Epithelial cell of esophagus (primary cell): ENCODE measurements at regions not wholly inside any gene's neighbourhood (a gene's known extent, or its start where the extent isn't known, plus 50 kb on each side); places are given as distances from the start of the nearest gene placed in this dataset.
"Not testable (repeated sequence)": the region's sequence is repeated elsewhere in the genome, so short reads cannot be mapped to it uniquely, and the experiment has no call there.

ENCODE experiments used
- DNase-seq: peaks from one replicate; pipeline ENCODE4 v3.0.0; 2010; ENCODE audit warnings: low read depth
- H3K4me3 ChIP-seq: 2 replicates; pipeline ENCODE4 v1.5.1; 2011; ENCODE audit warnings: mild to moderate bottlenecking, low read length, control low read depth
- TF ChIP-seq, protein P1 (sequence below): IDR thresholded peaks from 2 replicates; pipeline ENCODE4 v1.5.1; 2011; ENCODE audit warnings: low read depth, mild to moderate bottlenecking, low read length, control low read depth, inconsistent platforms; ENCODE audit not compliant: insufficient read depth; ENCODE audit errors: missing control alignments

DNA sequence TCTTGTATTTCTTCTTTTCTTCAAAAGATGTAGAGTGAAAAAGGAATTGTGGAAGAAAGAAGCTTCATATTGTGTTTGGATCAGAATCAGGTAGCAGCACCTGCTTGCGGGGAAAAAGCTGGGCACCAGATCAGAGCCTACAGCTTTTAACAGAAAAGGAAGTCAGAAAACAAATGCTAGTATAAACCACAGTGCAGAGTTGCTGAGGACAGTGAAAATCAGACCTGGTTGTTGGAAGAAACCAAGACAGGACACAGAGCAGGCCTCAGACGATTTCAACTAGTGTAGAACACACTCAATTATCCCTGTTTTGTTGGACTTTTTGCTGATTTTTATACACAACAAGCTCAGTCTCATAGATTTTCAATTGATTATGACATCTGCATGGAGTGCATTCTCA, 221.4 kb downstream of the PTN start:
- H3K4me3 ChIP-seq = no peak overlapping the region
- TF ChIP-seq, protein P1, sequence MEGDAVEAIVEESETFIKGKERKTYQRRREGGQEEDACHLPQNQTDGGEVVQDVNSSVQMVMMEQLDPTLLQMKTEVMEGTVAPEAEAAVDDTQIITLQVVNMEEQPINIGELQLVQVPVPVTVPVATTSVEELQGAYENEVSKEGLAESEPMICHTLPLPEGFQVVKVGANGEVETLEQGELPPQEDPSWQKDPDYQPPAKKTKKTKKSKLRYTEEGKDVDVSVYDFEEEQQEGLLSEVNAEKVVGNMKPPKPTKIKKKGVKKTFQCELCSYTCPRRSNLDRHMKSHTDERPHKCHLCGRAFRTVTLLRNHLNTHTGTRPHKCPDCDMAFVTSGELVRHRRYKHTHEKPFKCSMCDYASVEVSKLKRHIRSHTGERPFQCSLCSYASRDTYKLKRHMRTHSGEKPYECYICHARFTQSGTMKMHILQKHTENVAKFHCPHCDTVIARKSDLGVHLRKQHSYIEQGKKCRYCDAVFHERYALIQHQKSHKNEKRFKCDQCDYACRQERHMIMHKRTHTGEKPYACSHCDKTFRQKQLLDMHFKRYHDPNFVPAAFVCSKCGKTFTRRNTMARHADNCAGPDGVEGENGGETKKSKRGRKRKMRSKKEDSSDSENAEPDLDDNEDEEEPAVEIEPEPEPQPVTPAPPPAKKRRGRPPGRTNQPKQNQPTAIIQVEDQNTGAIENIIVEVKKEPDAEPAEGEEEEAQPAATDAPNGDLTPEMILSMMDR = no peak
- no peak for DNase-seq

DNA sequence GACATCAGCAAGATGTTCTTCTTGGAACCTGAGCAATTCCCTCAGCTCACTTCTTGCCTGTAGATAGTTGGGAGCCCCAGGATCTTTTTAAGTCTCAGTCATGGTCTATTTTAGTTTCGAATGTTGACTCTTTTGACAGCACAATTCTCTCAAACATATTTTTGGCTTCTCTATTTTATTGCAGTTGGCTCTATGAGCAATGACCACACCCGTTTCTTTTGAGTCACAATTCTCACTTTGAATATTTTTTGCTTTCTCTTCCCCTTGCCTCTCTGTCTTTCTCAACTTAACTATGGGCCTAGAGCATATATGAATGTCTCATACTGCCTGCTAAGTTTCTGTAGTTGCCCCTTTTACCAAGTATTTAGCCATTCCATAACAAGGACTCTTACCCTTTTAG, 222.8 kb downstream of the PTN start:
- TF ChIP-seq, protein P1 = no peak
- no peak overlapping the region for H3K4me3 ChIP-seq
- no peak for DNase-seq

DNA sequence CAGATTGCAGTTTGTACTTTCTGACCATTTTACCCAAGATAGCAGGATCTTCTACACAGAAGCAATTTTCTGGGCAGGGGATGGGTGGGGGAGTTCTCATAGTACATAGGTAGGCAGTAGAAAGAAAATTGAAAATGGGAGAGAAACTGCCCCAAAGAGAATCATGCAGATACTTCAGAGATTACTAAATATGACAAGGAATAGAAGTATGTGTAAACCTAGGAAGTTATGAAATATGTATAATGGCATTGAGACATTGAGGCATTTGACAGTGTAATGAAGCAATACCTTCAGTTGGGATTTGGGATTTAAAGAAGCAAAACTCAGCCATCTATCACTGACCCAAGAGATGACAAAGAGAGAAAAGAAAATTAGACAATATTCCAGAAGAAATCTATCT, 233.0 kb downstream of the PTN start:
- no peak overlapping the region for H3K4me3 ChIP-seq
- DNase-seq = peak; percentile 64
- TF ChIP-seq, protein P1 = no peak

DNA sequence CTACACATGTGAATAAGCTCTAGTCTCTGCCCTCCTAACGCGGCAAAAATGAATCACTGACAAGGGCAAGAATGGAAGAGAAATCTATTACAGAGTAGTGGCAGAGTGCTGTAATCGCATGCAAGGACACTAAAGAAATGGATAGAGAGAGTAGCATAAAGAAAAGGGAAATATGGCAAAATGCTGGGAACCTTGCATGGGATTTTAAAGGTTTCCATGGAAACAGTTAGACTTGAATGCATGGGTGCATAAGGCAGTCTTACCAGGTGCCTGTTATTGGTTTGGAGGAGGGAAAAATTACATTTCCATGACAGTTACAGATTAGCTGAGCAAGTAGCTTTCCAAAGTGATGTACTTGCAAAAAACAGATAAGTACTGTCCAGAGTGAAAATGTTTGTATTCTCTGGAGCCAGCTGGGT, 233.4 kb downstream of the PTN start:
- DNase-seq = peak; percentile 49
- no peak overlapping the region for H3K4me3 ChIP-seq
- TF ChIP-seq, protein P1 = no peak

DNA sequence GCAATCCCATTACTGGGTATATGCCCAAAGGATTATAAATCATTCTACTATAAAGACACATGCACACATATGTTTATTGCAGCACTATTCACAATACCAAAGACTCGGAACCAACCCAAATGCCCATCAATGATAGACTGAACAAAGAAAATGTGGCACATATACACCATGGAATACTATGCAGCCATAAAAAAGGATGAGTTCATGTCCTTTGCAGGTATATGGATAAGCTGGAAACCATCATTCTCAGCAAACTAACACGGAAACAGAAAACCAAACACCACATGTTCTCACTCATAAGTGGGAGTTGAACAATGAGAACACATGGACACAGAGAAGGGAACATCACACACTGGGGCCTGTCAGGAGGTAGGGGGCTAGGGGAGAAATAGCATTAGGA, 235.7 kb downstream of the PTN start:
- not testable (repeated sequence) for H3K4me3 ChIP-seq, DNase-seq

DNA sequence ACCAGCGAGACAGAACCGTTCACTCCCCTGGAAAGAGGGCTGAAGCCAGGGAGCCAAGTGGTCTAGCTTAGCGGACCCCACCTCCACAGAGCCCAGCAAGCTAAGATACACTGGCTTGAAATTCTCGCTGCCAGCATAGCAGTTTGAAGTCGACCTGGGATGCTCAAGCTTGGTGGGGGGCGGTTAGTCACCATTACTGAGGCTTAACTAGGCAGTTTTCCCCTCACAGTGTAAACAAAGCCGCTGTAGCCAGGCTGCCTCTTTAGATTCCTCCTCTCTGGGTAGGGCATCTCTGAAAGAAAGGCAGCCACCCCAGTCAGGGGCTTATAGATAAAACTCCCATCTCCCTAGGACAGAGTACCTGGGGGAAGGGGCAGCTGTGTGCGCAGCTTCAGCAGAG, 235.1 kb downstream of the CHRM2 start:
- H3K4me3 ChIP-seq, DNase-seq: not testable (repeated sequence)

DNA sequence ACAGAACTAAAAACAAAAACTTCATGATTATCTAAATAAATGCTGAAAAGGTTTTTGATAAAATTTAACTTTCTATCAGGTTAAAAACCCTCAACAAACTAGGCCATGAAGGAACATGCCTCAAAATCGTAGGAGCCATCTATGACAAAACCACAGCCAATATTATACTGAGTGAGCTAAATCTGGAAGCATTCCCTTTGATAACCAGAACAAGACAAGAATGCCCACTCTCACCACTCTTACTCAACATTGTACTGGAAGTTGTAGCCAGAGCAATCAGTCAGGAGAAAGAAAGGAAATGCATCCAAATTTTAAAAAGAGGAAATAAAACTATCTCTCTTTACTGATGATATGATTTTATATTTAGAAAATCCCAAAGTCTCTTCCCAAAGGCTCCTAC, 228.7 kb downstream of the CHRM2 start:
- TF ChIP-seq, protein P1 = no peak
- no peak for DNase-seq

DNA sequence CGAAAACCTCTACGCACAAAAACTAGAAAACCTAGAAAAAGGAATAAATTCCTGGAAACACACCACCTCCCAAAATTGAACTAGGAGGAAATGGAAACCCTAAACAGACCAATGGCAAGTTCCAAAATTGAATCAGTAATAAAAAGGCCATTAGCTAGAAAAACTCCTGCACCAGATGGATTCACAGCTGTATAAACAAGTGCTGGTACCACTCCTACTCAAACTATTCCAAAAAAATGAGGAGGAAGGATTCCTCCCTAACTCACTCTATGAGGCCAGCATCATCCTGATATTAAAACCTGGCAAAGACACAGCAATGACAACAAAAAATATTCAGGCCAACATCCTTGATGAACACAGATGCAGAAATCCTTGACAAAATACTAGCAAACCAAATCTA, 228.2 kb downstream of the CHRM2 start:
- H3K4me3 ChIP-seq = no peak overlapping the region
- DNase-seq = no peak
- TF ChIP-seq, protein P1 = no peak

More for the DNA sequence above, 228.7 kb downstream of the CHRM2 start:
- H3K4me3 ChIP-seq = no peak overlapping the region
